ENCODE measurements at regions not wholly inside any gene's neighbourhood (a gene's known extent, or its start where the extent isn't known, plus 50 kb on each side); places are given as distances from the start of the nearest gene placed in this dataset.

GRCh38 chr10:89894051-89894450, 192.7 kb downstream of the KIF20B start:
- TF ChIP-seq, protein P1, sequence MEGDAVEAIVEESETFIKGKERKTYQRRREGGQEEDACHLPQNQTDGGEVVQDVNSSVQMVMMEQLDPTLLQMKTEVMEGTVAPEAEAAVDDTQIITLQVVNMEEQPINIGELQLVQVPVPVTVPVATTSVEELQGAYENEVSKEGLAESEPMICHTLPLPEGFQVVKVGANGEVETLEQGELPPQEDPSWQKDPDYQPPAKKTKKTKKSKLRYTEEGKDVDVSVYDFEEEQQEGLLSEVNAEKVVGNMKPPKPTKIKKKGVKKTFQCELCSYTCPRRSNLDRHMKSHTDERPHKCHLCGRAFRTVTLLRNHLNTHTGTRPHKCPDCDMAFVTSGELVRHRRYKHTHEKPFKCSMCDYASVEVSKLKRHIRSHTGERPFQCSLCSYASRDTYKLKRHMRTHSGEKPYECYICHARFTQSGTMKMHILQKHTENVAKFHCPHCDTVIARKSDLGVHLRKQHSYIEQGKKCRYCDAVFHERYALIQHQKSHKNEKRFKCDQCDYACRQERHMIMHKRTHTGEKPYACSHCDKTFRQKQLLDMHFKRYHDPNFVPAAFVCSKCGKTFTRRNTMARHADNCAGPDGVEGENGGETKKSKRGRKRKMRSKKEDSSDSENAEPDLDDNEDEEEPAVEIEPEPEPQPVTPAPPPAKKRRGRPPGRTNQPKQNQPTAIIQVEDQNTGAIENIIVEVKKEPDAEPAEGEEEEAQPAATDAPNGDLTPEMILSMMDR (IDR thresholded peaks at IDR 0.05; ENCODE audit: insufficient read depth, low read length, poor library complexity, severe bottlenecking): no peak
- no peak for TF ChIP-seq EZH2phosphoT487 (conservative IDR thresholded peaks at IDR 0.05; ENCODE audit: low read length)

All from SU-DHL-6 (cell line).